ENCODE measurements at regions not wholly inside any gene's neighbourhood (a gene's known extent, or its start where the extent isn't known, plus 50 kb on each side); places are given as distances from the start of the nearest gene placed in this dataset.

DNA sequence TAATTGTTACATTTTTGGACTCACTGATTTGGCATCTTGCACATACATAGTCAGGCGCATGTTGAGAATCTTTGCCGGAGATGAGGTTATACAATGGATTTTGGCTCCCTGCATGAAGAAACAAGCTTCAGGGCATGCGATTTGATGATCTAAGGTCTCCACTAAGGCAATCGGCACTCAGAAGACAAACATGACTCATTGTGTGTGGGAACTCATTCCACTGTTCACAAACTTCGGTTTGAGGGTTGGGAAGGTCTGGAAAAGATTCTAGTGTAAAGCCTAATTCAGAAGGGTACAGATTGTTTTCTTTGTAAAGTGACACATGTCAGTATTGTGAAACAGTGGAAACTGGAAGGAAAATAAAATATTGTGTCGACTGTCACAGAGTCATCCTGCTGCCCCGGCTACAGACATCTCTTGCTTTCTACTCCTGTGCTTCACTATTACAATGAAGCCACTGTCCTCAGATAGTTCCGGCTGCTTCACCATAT, 192.6 kb upstream of the HMGA2 start:
- no peak for DNase-seq

DNA sequence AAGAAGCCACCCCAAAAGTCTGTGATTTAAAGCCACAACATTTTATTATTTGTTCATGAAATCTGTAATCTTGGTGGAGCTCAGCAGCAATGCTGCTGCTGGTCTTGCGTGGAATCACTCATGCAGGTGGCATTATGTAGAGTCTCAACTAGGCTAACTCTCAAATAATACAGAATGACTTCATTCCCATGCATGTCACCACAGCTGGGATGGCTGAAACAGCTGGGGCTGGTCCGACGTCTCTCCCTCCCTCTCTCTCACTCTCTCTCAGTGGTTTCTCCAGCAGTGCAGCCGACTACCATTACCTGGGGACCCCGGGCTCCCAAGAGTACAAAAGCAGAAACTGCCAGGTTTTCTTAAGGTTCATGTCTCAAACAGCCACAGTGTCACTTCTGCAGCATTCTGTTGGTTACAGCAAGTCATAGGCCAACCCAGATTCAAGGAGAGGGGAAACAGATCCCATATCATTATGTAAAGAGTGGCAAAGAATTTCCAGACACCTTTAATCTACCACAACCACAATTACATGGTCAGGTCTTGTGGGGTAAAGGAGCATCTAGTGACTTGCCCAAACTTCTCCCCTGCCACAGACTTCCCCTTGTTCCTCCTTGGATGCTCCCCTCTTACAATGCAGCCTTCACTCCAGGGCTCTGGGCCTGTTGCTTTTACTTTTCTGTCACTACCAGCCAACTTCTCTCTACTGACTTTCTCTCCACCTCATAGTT, 192.0 kb upstream of the HMGA2 start:
- no peak for DNase-seq

DNA sequence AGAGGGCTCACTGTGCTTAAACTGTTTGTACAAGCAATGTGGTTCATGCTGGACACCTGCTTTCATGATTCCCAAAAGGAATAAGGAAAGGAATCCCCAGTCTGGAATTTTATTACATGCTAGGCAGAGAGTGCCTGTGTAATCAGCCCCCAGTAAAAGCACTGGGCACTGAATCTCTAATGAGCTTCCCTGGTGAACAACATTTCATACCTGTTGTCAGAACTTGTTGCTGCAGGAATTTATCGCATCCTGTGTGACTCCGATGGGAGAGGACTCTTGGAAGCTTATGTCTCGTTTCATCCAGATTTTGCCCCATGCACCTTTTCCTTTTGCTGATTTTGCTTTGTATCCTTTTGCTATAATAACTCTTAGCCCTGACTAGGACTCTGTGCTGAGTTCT, 190.2 kb upstream of the HMGA2 start:
- DNase-seq, result no peak

DNA sequence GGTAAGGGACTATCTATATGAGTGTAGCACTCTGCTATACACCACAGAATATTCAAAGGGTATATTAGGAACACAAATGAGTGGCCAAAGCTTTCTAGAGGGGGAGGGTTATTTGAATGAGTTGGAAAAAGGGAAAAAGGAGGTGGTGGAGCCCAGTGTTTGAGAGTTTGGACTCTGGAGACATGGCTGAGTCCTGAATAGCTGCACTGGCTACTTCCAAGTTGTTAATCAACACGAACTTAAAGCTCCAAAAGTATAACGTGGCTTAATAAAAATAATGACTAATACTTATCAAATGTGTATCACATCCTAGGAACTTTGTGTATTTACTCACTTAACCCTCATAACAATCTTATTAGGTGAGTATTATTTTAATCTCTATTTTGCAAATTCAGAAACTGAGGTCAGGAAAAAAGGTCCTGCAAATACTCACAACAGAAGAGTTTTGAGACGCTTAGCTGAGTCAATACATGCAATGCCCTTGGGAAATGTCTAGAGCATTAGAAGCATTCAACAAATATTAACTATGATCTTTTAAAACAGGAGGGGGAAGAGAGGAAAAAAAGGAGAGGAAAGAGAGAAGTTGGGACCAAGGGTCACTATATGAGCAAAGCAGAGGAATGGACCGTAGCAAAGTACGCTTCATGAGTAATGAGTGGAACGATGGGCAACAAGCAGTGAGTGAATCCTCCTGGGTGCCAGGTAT, 189.5 kb upstream of the HMGA2 start:
- DNase-seq, result no peak

DNA sequence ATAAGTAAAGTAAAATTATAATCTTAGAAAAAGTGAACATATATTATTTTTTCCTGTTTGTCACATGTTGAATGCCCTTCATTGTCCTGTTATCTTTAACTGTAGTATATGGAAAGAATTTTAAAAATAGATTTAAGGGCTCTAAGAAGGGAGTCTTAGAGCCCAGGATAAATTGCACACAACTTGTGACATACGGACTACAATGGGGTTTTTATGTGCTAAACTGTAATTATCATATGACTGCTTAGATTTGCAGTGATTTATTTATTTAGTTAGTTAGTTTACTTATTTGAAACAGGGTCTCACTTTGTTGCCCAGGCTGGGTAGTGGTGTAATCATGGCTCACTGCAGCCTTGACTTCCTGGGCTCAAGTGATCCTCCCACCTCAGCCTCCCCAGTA, 187.8 kb upstream of the HMGA2 start:
- DNase-seq, result no peak

DNA sequence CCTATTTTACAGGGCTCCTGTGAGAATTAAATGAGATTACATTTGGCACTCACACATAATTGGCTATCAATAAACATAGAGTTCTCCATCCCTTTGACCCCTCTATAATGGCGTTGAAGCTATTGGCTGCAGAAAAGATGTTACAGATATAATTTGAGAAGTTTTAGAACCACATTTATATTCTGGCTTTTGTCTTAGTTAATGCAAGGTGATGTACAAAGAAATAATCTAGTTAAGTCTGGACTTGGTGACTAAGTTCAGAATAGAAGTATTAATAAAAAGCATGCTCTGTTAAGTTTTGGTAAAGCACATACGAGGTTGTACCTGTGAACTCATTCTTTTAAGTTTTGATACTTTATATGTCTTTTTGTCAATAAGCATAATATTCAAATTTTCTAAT, 187.1 kb upstream of the HMGA2 start:
- DNase-seq, result no peak

DNA sequence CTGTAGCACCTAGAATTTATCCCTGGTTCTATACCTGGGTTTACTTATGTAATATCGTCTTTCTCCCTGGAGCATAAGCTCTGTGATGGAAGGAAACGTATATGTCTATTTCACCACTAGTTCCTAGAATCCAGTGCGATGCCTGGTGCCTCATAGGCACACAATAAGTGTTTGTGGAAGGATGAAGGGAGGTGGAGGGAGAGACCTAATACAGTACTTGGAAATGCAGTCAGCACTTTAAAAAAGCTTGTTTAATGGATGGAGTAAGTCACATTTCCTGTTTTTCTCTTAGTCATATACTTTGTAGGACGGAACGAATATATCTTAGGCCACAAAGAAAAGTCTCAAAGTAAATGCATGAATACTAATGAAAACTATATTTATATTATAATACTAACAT, 186.5 kb upstream of the HMGA2 start:
- no peak for DNase-seq

DNA sequence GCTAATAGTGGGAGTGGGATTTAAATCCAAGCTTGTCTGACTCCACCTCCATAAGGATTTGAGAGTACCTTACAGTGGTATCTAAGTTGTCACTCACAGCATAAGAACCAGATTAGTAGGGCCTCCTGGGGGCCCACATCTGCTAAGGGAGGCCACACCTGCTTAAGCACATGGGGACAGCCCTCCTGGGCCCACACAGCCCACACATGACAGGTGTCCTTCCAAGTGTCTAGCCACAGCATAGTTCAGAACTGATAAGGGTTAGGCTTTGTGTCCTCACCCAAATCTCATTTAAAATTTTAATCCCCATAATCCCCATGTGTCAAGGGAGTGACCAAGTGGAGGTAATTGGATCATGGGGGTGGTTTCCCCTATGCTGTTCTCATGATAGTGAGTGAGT, 186.0 kb upstream of the HMGA2 start:
- DNase-seq, result no peak

DNA sequence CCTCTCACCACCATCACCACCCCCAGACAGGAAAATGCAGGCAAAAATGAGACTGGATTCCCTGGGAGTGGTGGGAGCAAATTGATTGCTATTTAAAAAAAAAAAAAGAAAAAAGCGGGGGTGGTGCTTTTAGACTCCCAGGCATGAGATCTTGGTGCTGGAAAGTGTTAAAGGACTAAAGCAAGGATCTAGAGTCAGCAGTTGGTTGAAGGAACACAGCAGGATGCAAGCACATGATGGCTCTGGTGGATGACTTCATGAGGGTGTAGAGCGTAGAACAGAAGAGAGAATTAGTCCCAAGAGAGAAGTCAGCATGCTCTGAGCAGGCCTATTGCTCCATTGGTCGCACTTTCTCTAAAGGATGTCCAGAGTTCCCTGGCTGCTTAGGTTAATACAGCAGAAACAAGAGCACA, 183.8 kb upstream of the HMGA2 start:
- no peak for DNase-seq

DNA sequence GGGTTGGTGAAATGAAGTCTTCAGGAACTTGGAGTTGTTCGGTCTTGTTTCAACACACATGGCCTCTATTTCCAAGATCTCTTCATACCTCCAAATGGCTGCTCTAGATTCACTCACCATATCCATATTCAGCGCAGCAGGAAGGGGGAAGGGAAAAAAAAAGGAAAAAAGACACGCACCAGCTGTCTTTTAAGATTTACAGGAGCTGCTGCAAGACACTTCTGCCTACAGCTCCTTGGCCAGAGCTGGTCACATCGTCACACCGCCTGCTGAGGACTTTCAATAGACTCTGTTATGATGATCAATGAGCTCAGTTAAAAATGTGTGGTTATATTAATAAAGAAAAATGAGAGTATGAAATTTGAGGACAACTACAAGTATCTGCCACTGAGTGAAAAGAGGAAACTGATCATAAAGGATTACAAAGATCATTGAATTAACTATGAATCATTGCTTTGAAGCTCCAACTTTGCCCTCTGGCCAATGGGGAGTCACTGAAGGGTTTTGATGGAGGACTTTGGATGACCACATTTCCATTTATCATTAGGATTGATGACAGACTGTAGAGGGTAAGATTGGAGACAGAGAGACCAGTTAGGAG, 182.1 kb upstream of the HMGA2 start:
- DNase-seq, result no peak

DNA sequence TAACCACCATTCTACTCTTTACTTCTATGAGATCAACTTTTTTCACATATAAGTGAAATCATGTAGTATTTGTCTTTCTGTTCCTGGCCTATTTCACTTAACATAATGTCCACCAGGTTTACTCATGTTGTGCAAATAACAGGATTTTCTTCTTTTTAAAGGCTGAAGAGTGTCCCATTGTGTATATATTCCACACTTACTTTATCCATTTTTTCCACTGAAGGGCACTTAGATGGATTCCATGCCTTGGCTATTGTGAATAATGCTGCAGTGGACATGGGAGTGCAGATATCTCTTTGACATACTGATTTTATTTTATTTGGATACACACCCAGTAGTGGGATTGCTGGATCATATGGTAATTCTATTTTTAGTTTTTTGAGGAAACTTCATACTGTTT, 181.1 kb upstream of the HMGA2 start:
- no peak for DNase-seq

DNA sequence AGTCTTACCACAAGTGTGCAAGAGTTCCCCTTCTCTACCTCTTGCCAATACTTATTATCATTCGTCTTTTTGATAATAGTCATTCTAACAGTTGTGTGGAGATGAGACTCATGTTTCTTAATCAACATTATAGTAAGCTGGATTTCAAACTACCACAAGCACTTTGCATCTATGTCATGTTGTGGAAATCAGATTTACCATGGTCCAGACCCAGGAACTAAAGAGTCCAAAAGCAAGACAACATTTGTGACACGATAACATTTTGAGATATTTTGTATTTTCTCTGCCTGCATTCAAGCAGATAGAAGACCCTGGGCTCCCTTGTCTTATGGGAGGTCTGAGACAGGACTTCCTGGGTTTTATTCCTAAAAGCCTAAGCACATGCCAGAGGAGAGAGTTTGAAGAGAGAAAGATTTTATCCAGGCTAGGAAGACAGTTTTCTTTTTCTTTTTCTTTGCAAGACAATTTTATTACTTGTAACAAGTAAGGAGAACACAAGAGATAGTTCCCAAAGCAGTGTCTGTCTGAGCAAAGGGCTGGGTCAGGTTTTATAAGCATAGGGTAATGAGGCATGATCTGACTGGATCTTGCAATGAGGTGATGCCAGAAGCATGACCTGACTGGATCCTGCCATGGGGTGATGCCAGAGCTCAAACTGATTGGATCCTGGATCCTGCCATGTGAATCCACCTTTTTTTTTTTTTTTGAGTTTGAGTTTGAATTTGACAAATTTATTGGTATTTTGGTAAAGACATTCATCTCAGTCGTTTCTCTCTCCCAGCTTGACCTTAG, 180.5 kb upstream of the HMGA2 start:
- DNase-seq, result no peak

DNA sequence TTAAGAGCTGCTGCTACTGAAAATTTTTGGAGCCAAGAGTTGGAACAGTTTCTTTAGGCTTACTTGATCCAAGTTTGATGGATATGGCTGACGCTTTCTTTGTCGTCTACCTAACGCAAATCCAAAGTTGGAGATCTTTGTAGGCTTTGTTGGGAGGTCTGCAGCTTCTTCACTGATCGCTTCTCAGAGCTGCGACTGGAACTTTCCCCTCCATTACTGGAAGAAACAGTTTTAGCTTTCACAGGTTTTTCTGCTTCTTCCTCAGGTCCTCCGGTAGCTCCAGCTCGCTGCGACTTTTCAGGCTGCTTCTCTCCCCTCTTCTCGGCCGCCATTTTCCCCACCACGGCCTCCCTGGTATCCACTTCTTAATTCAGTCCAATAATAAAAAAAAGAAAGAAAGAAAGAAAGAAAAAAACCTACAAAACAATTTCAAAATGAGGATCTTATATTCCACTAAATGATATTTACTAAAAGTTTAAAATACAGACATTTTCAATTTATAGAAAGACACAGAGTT, 178.1 kb upstream of the HMGA2 start:
- DNase-seq, result no peak

DNA sequence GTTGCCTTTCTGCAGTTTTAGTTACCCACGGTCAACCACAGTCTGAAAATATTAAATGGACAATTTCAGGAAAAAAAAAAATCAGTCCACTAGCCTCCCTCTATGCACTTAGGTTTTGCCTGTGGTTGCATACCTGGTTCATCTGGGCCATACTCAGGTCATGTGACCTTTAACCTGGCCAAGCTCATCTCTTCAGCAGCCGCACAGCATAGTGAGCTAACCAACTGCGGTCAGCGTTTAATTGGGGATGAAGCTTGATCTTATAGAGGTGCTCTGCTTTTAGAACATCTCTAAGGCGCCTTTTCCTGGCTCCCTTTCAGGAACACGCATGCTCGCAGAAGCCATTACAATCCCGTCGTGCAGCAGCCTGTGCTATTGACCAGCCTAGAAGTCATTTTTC, 177.2 kb upstream of the HMGA2 start:
- DNase-seq, result no peak

DNA sequence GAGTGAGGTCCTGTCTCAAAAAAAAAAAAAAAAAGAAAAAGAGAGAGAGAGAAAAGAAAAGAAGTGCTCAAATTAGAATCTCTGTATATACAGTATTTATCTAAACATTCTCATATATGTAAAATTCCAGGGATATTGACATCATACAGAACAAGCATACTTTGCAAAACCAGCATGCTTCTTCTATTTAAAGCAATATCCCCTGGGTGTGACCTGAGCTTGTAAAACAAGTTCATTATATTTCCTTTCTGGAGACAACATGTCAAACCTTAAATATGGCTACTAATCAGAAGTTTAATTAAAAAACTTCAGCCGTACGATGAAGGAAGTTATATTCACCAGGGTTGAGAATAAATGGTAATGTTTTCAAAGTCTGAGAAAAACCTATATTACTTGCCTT, 175.8 kb upstream of the HMGA2 start:
- no peak for DNase-seq

DNA sequence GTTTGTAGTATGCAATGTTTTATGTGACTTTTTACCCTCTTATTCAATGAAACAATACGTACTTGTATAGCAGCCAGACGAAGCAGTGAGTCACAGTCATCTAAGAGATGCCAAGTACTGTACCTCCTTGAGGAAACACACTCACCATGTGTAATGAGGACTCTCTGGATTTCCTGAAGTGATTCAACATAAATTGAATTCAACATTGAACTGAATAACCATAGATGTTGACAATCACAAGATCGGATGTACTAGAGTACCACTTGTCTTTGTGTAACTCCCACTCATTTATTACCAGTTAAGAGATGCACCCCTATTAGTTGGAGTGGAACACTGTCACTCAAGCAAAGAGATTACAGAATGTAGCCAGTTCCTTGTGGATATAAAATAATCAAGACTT, 175.2 kb upstream of the HMGA2 start:
- DNase-seq, result no peak

DNA sequence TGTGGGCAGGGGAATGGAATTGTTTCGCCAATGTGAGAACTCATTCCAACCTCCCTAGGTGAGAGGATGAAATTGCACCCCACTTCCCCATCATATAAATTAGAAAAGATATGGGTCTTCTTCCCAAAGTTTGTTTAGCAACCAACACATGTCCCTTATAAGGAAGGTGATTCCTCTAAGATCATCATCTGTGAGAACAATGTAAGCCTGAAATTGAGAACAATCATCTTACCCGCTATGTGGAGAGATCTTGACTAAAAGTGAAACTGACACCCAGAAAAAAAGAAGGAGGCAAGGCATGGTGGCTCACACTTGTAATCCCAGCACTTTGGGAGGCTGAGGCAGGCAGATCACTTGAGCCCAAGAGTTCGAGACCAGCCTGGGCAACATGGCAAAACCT, 173.2 kb upstream of the HMGA2 start:
- no peak for DNase-seq

DNA sequence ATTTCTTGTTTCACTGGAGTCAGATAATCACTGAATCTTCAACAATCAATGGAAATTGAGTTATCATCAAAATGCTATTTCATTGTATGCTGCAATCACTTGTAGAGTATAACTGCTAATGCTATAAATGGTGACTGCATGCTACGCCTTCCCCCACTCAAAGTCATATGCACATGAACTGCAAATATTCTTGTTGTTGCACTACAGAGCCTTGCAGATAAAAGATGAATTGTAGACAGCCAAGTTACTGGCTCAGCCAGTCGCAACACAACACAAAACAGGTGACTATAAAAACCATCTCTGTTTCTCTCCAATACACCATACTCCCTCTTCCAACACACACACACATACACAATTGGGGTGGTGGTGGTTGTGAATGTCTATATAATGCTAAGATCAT, 171.0 kb upstream of the HMGA2 start:
- no peak for DNase-seq

DNA sequence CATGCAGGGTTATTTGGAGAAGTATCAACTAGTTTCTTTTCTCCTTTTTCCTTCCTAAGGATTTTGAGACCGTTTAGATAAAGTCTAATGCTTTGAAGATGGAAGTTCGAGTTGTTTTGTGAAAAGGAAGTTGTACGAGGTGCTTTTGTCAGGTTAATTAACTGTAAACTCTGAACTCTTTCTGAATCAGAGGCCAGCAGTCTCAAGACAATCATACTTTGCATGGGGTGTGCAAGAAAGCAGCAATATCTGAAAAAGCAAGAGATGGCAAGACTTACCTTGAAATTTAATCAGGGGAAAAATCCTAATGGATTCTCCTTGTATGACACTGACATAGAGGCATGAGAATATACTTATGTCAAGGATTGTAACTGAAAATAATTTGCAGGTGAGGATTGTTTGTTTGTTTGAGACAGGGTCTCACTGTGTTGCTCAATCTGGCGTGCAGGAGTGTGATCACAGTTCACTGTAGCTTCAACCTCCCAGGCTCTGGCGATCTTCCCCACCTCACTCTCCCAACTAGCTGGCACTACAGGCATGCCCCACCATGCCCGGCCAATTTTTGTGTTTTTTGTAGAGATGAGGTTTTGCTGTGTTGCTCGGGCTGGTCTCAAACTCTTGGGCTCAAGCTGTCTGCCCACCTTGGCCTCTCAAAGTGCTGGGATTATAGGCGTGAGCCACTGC, 170.2 kb upstream of the HMGA2 start:
- no peak for DNase-seq

DNA sequence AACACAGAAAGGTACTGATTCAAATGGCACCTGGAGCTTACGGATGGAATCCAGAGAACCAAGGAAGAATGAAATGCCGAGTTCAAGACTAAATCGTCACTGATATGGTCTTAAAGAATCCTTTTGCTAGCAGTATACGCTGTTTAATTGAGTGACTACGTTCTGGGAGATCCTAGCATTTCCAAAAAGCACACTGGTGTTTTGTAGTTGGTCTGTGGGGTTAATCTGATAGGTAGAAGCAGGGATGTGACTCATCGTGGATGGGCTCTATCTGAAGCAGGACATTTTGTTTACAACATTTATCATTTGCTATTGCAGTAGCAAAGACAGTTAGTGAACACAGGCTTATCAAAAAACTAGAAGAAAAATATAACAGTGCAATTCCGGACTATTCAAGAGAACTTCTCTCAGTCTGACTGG, 169.2 kb upstream of the HMGA2 start:
- no peak for DNase-seq

DNA sequence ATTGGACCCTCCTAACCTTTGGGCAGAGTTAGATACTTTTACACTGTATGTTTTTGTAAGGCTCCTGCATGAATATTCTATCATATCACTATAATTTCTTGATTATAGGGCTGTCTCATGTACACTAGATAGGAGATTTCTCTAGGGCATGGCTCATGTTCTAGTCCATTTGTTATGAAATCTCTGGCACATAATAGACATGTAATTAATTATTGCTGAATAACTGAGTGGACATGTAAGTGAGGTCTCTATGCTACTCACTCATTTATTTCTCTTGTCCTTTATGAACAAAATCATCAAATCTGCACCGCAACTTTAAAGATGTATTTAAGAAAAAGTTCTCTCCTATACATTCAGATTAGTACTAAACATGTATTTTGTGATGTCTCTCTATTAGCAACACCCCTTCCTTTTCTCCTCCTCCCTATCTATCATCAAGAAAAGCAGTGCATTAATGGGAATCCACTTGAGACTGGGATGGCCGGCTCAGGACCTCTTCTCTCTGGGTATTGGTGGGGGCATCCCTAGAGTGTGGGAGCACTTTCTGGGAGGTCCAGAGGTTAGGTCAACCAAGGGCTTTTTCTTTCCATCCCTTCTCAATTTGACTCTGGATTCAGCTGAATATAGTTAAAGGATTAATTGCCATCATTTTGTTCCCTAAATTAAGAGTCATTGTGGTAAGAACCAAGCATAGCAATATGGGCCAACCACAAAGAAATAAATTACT, 168.0 kb upstream of the HMGA2 start:
- no peak for DNase-seq

DNA sequence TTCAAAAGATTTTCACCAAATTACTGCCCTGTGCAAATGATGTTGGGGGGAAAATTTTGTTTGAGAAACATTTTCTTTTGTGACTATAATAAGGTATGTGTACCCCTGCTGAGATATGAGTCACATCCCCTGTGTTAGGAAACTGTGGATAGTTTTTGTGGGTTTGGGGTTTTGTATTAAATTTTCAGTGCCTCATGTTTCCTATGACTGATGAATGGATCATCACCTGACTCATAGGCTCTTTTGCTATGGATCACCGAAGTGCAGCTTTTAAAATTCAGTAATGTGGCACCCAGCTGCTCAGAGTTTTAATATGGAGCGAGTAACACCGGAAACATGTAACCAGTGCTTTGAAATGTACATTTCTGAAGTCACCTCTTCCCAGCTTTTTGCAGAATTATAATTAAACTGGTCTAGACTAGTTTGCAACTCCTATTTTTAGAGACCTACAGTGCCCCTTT, 167.4 kb upstream of the HMGA2 start:
- DNase-seq, result no peak

All from CD4-positive, alpha-beta T cell treated with Interleukin-10 for 1 hour (primary cell).